BLaER1 (cell line): ENCODE measurements at regions not wholly inside any gene's neighbourhood (a gene's known extent, or its start where the extent isn't known, plus 50 kb on each side); places are given as distances from the start of the nearest gene placed in this dataset.
"Not testable (repeated sequence)": the region's sequence is repeated elsewhere in the genome, so short reads cannot be mapped to it uniquely, and the experiment has no call there.

ENCODE experiments used
- H3K27ac ChIP-seq: shearing (Covaris generic); formaldehyde crosslinking; 2 replicates; pipeline ENCODE4 v1.8.1; 2022
- H3K27me3 ChIP-seq: shearing (Covaris generic); formaldehyde crosslinking; 2 replicates; pipeline ENCODE4 v1.8.1; 2022
- H3K36me3 ChIP-seq: shearing (Covaris generic); formaldehyde crosslinking; 2 replicates; pipeline ENCODE4 v1.8.1; 2022
- H3K4me1 ChIP-seq: shearing (Covaris generic); formaldehyde crosslinking; 2 replicates; pipeline ENCODE4 v1.8.1; 2022
- H3K4me2 ChIP-seq: shearing (Covaris generic); formaldehyde crosslinking; 2 replicates; pipeline ENCODE4 v1.8.1; 2022
- H3K4me3 ChIP-seq: shearing (Covaris generic); formaldehyde crosslinking; 2 replicates; pipeline ENCODE4 v1.8.1; 2022
- H3K9ac ChIP-seq: shearing (Covaris generic); formaldehyde crosslinking; 2 replicates; pipeline ENCODE4 v1.8.1; 2022
- H3K9me3 ChIP-seq: shearing (Covaris generic); formaldehyde crosslinking; 2 replicates; pipeline ENCODE4 v1.8.1; 2022
- H4K20me1 ChIP-seq: shearing (Covaris generic); formaldehyde crosslinking; 2 replicates; pipeline ENCODE4 v1.8.1; 2022
- Cebpa-rat ChIP-seq: shearing (Covaris generic); IDR thresholded peaks from 2 replicates; pipeline ENCODE4 v1.8.1; 2022

- H3K9ac ChIP-seq = no peak overlapping the region
- H3K27ac ChIP-seq = no peak overlapping the region
- H3K36me3 ChIP-seq = no peaks in the 10 kb centered on the region
- H3K9me3 ChIP-seq = no peaks in the 10 kb centered on the region
- H3K4me3 ChIP-seq = no peak overlapping the region
- H4K20me1 ChIP-seq = no peaks in the 10 kb centered on the region
- no peak overlapping the region for H3K4me2 ChIP-seq
- no peak for TF ChIP-seq Cebpa-rat
- H3K27me3 ChIP-seq = no peaks in the 10 kb centered on the region
- no peaks in the 10 kb centered on the region for H3K4me1 ChIP-seq
These were observed 621.9 kb upstream of the CTNND2 start for GRCh38 chr5:12526113-12526512.

- Histone ChIP-seq H3K27me3 (no peaks in the 10 kb centered on the region), H3K4me2 (no peak overlapping the region), H3K4me3 (no peak overlapping the region), H4K20me1 (no peaks in the 10 kb centered on the region), H3K9ac (no peak overlapping the region), H3K4me1 (no peaks in the 10 kb centered on the region), H3K27ac (no peak overlapping the region), H3K36me3 (no peaks in the 10 kb centered on the region), H3K9me3 (no peaks in the 10 kb centered on the region)
- TF ChIP-seq Cebpa-rat = no peak
These were observed 617.9 kb upstream of the CTNND2 start for GRCh38 chr5:12522116-12522515.

GRCh38 chr5:12504983-12505382, 600.7 kb upstream of the CTNND2 start:
- H3K4me2 ChIP-seq, H3K4me1 ChIP-seq, H3K9me3 ChIP-seq, H3K36me3 ChIP-seq, H3K27me3 ChIP-seq, H3K4me3 ChIP-seq, H3K27ac ChIP-seq, H4K20me1 ChIP-seq, H3K9ac ChIP-seq: not testable (repeated sequence)

GRCh38 chr5:12488161-12488560, 583.9 kb upstream of the CTNND2 start:
- H3K4me3 ChIP-seq = no peak overlapping the region
- TF ChIP-seq Cebpa-rat = no peak

GRCh38 chr5:12480487-12480886, 576.2 kb upstream of the CTNND2 start:
- Histone ChIP-seq H3K4me1 (no peaks in the 10 kb centered on the region), H3K9me3 (no peaks in the 10 kb centered on the region), H3K27me3 (no peaks in the 10 kb centered on the region), H4K20me1 (no peaks in the 10 kb centered on the region), H3K9ac (no peak overlapping the region), H3K4me2 (no peak overlapping the region), H3K36me3 (no peaks in the 10 kb centered on the region), H3K27ac (no peak overlapping the region), H3K4me3 (no peak overlapping the region)
- TF ChIP-seq Cebpa-rat = no peak

More at GRCh38 chr5:12488161-12488560, 583.9 kb upstream of the CTNND2 start:
- Histone ChIP-seq H3K9ac (no peak overlapping the region), H3K4me1 (no peaks in the 10 kb centered on the region), H3K4me2 (no peak overlapping the region), H3K36me3 (no peaks in the 10 kb centered on the region), H3K27ac (no peak overlapping the region), H3K27me3 (no peaks in the 10 kb centered on the region), H3K9me3 (no peaks in the 10 kb centered on the region), H4K20me1 (no peaks in the 10 kb centered on the region)

- no peak for TF ChIP-seq Cebpa-rat
- no peak overlapping the region for H3K9ac ChIP-seq
- no peaks in the 10 kb centered on the region for H4K20me1 ChIP-seq
- H3K27me3 ChIP-seq = no peaks in the 10 kb centered on the region
- no peaks in the 10 kb centered on the region for H3K9me3 ChIP-seq
- H3K4me2 ChIP-seq = no peak overlapping the region
- no peaks in the 10 kb centered on the region for H3K36me3 ChIP-seq
- H3K4me1 ChIP-seq = no peaks in the 10 kb centered on the region
- no peak overlapping the region for H3K4me3 ChIP-seq
- no peak overlapping the region for H3K27ac ChIP-seq
These were observed 573.3 kb upstream of the CTNND2 start for GRCh38 chr5:12477554-12477953.

- Histone ChIP-seq H3K4me1 (no peaks in the 10 kb centered on the region), H3K9ac (no peak overlapping the region), H3K9me3 (peaks cover 9% of the 10 kb centered on the region; the same call in 1 of the 2 replicates), H3K4me3 (no peak overlapping the region), H3K36me3 (no peaks in the 10 kb centered on the region), H4K20me1 (no peaks in the 10 kb centered on the region), H3K27me3 (no peaks in the 10 kb centered on the region), H3K4me2 (no peak overlapping the region), H3K27ac (no peak overlapping the region)
- no peak for TF ChIP-seq Cebpa-rat
These were observed 563.6 kb upstream of the CTNND2 start for GRCh38 chr5:12467799-12468198.

GRCh38 chr5:12460493-12461261, 556.4 kb upstream of the CTNND2 start:
- no peaks in the 10 kb centered on the region for H3K27me3 ChIP-seq

GRCh38 chr5:12459326-12459725, 555.1 kb upstream of the CTNND2 start:
- Histone ChIP-seq H4K20me1 (no peaks in the 10 kb centered on the region), H3K36me3 (no peaks in the 10 kb centered on the region), H3K27me3 (no peaks in the 10 kb centered on the region), H3K4me3 (no peak overlapping the region), H3K9ac (no peak overlapping the region), H3K9me3 (no peaks in the 10 kb centered on the region), H3K27ac (no peak overlapping the region), H3K4me1 (no peaks in the 10 kb centered on the region), H3K4me2 (no peak overlapping the region)
- TF ChIP-seq Cebpa-rat = no peak

More at GRCh38 chr5:12460493-12461261, 556.4 kb upstream of the CTNND2 start:
- no peaks in the 10 kb centered on the region for H3K36me3 ChIP-seq
- H3K27ac ChIP-seq = no peak overlapping the region
- H3K4me2 ChIP-seq = no peak overlapping the region
- TF ChIP-seq Cebpa-rat = no peak
- no peaks in the 10 kb centered on the region for H3K9me3 ChIP-seq
- no peak overlapping the region for H3K4me3 ChIP-seq
- H3K4me1 ChIP-seq = no peaks in the 10 kb centered on the region
- H4K20me1 ChIP-seq = no peaks in the 10 kb centered on the region
- no peak overlapping the region for H3K9ac ChIP-seq

- H3K4me2 ChIP-seq = no peak overlapping the region
- TF ChIP-seq Cebpa-rat = no peak
- H4K20me1 ChIP-seq = no peaks in the 10 kb centered on the region
- no peak overlapping the region for H3K27ac ChIP-seq
- no peaks in the 10 kb centered on the region for H3K4me1 ChIP-seq
- peaks cover 8% of the 10 kb centered on the region; the same call in 1 of the 2 replicates for H3K9me3 ChIP-seq
- H3K4me3 ChIP-seq = no peak overlapping the region
- no peaks in the 10 kb centered on the region for H3K36me3 ChIP-seq
- H3K9ac ChIP-seq = no peak overlapping the region
- no peaks in the 10 kb centered on the region for H3K27me3 ChIP-seq
These were observed 514.8 kb upstream of the CTNND2 start for GRCh38 chr5:12419075-12419474.

- Histone ChIP-seq H3K4me1 (no peaks in the 10 kb centered on the region), H3K9me3 (no peaks in the 10 kb centered on the region), H3K27ac (no peak overlapping the region), H3K27me3 (no peaks in the 10 kb centered on the region), H3K4me3 (no peak overlapping the region), H4K20me1 (no peaks in the 10 kb centered on the region), H3K9ac (no peak overlapping the region), H3K36me3 (no peaks in the 10 kb centered on the region), H3K4me2 (no peak overlapping the region)
- TF ChIP-seq Cebpa-rat = no peak
These were observed 509.3 kb upstream of the CTNND2 start for GRCh38 chr5:12413585-12413984.
